ENCODE measurements at regions not wholly inside any gene's neighbourhood (a gene's known extent, or its start where the extent isn't known, plus 50 kb on each side); places are given as distances from the start of the nearest gene placed in this dataset.

DNA sequence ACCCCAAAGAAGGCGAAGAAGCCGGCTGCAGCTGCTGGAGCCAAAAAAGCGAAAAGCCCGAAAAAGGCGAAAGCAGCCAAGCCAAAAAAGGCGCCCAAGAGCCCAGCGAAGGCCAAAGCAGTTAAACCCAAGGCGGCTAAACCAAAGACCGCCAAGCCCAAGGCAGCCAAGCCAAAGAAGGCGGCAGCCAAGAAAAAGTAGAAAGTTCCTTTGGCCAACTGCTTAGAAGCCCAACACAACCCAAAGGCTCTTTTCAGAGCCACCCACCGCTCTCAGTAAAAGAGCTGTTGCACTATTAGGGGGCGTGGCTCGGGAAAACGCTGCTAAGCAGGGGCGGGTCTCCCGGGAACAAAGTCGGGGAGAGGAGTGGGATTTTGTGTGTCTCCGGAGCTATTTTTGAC lies 69.6 kb downstream of the HFE start:
- peak overlapping the region; percentile 32 to 97 for H3K9ac ChIP-seq (ENCODE audit: low read depth in 1 of 2, low read length in 2 of 2)
- H3K27ac ChIP-seq (ENCODE audit: low read depth in 1 of 2, low read length in 2 of 2), result peak overlapping the region; percentile 89 to 98
- no peak for DNase-seq (ENCODE audit: low spot score)
- no peaks in the 10 kb centered on the region for H3K27me3 ChIP-seq (ENCODE audit: control insufficient read depth in 4 of 4, insufficient read depth in 4 of 4, low read length in 3 of 4)
- peaks cover 9 to 22% (median 16%) of the 10 kb centered on the region in 4 donors for H3K4me1 ChIP-seq (ENCODE audit: control insufficient read depth in 4 of 4, insufficient read depth in 4 of 4, low read length in 3 of 4)
- H3K4me3 ChIP-seq (ENCODE audit: low read depth in 1 of 3, low read length in 3 of 3), result peak overlapping the region; percentile 59 to 93 (median 90)
- under 1% methylated on average over 18 of the region's 18 CpGs for WGBS
- no peak for TF ChIP-seq EGR1 (IDR thresholded peaks at IDR 0.05; ENCODE audit: low read depth in 2 of 2)
- peak; percentile 12 for TF ChIP-seq ATF3 (IDR thresholded peaks at IDR 0.05)
- no peak for TF ChIP-seq JUND (IDR thresholded peaks at IDR 0.05)
- TF ChIP-seq, protein P1, sequence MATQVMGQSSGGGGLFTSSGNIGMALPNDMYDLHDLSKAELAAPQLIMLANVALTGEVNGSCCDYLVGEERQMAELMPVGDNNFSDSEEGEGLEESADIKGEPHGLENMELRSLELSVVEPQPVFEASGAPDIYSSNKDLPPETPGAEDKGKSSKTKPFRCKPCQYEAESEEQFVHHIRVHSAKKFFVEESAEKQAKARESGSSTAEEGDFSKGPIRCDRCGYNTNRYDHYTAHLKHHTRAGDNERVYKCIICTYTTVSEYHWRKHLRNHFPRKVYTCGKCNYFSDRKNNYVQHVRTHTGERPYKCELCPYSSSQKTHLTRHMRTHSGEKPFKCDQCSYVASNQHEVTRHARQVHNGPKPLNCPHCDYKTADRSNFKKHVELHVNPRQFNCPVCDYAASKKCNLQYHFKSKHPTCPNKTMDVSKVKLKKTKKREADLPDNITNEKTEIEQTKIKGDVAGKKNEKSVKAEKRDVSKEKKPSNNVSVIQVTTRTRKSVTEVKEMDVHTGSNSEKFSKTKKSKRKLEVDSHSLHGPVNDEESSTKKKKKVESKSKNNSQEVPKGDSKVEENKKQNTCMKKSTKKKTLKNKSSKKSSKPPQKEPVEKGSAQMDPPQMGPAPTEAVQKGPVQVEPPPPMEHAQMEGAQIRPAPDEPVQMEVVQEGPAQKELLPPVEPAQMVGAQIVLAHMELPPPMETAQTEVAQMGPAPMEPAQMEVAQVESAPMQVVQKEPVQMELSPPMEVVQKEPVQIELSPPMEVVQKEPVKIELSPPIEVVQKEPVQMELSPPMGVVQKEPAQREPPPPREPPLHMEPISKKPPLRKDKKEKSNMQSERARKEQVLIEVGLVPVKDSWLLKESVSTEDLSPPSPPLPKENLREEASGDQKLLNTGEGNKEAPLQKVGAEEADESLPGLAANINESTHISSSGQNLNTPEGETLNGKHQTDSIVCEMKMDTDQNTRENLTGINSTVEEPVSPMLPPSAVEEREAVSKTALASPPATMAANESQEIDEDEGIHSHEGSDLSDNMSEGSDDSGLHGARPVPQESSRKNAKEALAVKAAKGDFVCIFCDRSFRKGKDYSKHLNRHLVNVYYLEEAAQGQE (IDR thresholded peaks at IDR 0.05), result no peak
- TF ChIP-seq HNF4A (conservative IDR thresholded peaks at IDR 0.05), result no peak
- no peak for TF ChIP-seq RAD21 (IDR thresholded peaks at IDR 0.05)
- H3K36me3 ChIP-seq (ENCODE audit: control insufficient read depth in 4 of 4, insufficient read depth in 3 of 4, low read depth in 1 of 4, low read length in 3 of 4), result no peaks in the 10 kb centered on the region
- H3K9me3 ChIP-seq (ENCODE audit: control insufficient read depth in 4 of 4, low read length in 3 of 4), result no peaks in the 10 kb centered on the region

DNA sequence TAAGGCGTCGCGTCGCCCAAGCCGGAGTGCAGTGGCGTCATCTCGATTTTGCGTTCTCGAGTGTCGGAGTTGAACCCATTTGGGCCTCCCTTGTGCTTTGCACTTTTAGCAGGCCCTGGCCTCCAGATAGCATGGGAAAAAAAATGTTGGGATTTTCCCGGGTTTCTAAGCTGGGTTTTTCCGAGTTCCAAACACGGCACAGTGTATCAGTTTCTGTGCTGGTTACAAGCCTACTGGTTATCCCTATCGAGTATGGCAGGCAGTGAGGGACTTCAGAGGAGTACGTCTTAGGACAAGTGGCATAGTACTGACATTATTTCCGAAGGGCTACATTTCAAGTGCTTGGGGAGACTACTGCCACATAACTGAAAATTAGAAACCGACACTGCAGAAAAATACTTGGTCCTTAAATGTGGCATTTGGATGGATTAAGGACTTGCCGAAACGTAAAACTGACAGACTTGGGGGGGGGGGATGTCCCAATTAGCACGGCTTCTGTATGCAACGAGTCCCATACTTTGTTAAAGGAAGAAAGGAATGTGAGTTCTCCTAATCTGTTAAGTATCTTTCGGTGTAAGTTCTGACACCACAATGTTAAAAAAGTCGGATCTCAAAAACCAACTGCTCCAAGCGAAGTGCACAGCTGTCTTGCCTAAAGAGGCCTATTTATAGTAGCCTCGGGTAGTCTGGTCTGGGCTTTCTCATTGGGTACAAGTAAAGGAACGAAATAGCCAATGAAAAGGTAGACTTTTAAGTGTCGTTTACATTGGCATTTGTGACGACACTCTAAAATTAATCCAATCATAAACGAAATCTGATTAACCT lies 70.2 kb downstream of the HFE start:
- Histone ChIP-seq H3K27me3 (ENCODE audit: control insufficient read depth in 4 of 4, insufficient read depth in 4 of 4, low read length in 3 of 4) (no peaks in the 10 kb centered on the region), H3K9me3 (ENCODE audit: control insufficient read depth in 4 of 4, low read length in 3 of 4) (no peaks in the 10 kb centered on the region), H3K4me1 (ENCODE audit: control insufficient read depth in 4 of 4, insufficient read depth in 4 of 4, low read length in 3 of 4) (peaks cover 9 to 22% (median 16%) of the 10 kb centered on the region in 4 donors), H3K27ac (ENCODE audit: low read depth in 1 of 2, low read length in 2 of 2) (peak overlapping the region; percentile 89 to 98), H3K36me3 (ENCODE audit: control insufficient read depth in 4 of 4, insufficient read depth in 3 of 4, low read depth in 1 of 4, low read length in 3 of 4) (no peaks in the 10 kb centered on the region), H3K9ac (ENCODE audit: low read depth in 1 of 2, low read length in 2 of 2) (peak overlapping the region; percentile 32 to 97), H3K4me3 (ENCODE audit: low read depth in 1 of 3, low read length in 3 of 3) (peak overlapping the region; percentile 59 to 93 (median 90))
- peak; percentile 89 for DNase-seq (ENCODE audit: low spot score)
- peak in 1 of 2 donors; percentile 67 for TF ChIP-seq EGR1 (IDR thresholded peaks at IDR 0.05; ENCODE audit: low read depth in 2 of 2)
- no peak for TF ChIP-seq HNF4G (IDR thresholded peaks at IDR 0.05)
- TF ChIP-seq, protein P1 (IDR thresholded peaks at IDR 0.05), result no peak
- no peak for TF ChIP-seq RAD21 (IDR thresholded peaks at IDR 0.05)
- peak; percentile 93 for TF ChIP-seq SP1 (IDR thresholded peaks at IDR 0.05)
- TF ChIP-seq FOXA2 (IDR thresholded peaks at IDR 0.05), result peak; percentile 71
- peak in 1 of 2 donors; percentile 4 for TF ChIP-seq RXRA (IDR thresholded peaks at IDR 0.05)
- TF ChIP-seq, protein P2, sequence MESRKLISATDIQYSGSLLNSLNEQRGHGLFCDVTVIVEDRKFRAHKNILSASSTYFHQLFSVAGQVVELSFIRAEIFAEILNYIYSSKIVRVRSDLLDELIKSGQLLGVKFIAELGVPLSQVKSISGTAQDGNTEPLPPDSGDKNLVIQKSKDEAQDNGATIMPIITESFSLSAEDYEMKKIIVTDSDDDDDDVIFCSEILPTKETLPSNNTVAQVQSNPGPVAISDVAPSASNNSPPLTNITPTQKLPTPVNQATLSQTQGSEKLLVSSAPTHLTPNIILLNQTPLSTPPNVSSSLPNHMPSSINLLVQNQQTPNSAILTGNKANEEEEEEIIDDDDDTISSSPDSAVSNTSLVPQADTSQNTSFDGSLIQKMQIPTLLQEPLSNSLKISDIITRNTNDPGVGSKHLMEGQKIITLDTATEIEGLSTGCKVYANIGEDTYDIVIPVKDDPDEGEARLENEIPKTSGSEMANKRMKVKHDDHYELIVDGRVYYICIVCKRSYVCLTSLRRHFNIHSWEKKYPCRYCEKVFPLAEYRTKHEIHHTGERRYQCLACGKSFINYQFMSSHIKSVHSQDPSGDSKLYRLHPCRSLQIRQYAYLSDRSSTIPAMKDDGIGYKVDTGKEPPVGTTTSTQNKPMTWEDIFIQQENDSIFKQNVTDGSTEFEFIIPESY (IDR thresholded peaks at IDR 0.05), result peak; percentile 82
- no peak for TF ChIP-seq GABPA (IDR thresholded peaks at IDR 0.05 in 1 of 2, conservative IDR thresholded peaks at IDR 0.05 in 1 of 2)
- TF ChIP-seq, protein P3, sequence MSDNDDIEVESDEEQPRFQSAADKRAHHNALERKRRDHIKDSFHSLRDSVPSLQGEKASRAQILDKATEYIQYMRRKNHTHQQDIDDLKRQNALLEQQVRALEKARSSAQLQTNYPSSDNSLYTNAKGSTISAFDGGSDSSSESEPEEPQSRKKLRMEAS (IDR thresholded peaks at IDR 0.05), result peak; percentile 31
- peak in 1 of 2 donors; percentile 69 for TF ChIP-seq JUND (IDR thresholded peaks at IDR 0.05)
- TF ChIP-seq ATF3 (IDR thresholded peaks at IDR 0.05), result no peak
- WGBS, result under 1% methylated on average over 29 of the region's 29 CpGs

All from liver (tissue), 7 donors.